Uterus (tissue), 3 donors: ENCODE measurements at regions not wholly inside any gene's neighbourhood (a gene's known extent, or its start where the extent isn't known, plus 50 kb on each side); places are given as distances from the start of the nearest gene placed in this dataset.
"Not testable (repeated sequence)": the region's sequence is repeated elsewhere in the genome, so short reads cannot be mapped to it uniquely, and the experiment has no call there.

ENCODE experiments used
- DNase-seq, 2 donors: peaks; one replicate each; pipeline ENCODE4 v3.0.0-alpha.2; 2019 to 2020
- H3K27ac ChIP-seq, 2 donors: fragments of 200-600 bp; sonication (generic); 1 replicate in 1 of 2; 2 replicates in 1 of 2; pipeline ENCODE4 v1.5.1; 2016 to 2018
- H3K27me3 ChIP-seq, 2 donors: fragments of 200-600 bp; sonication (generic); one replicate each; pipeline ENCODE4 v1.5.1; 2018 to 2019; ENCODE audit warnings: control low read depth in 1 of 2
- H3K36me3 ChIP-seq, 2 donors: fragments of 200-600 bp; sonication (generic); one replicate each; pipeline ENCODE4 v1.5.1; 2019; ENCODE audit warnings: control low read depth in 1 of 2
- H3K4me1 ChIP-seq, 2 donors: fragments of 200-600 bp; sonication (generic); one replicate each; pipeline ENCODE4 v1.5.1; 2018 to 2019; ENCODE audit warnings: control low read depth in 1 of 2
- H3K4me3 ChIP-seq, 2 donors: fragments of 200-600 bp; sonication (generic); 1 replicate in 1 of 2; 2 replicates in 1 of 2; pipeline ENCODE4 v1.5.1; 2018 to 2019; ENCODE audit warnings: mild to moderate bottlenecking in 1 of 2
- H3K9me3 ChIP-seq, 2 donors: fragments of 200-600 bp; sonication (generic); one replicate each; pipeline ENCODE4 v1.5.1; 2019; ENCODE audit warnings: control low read depth in 1 of 2
- CTCF ChIP-seq, 4 experiments: fragments of 200-600 bp in 2 of 4; fragments of 450-650 bp in 2 of 4; sonication (generic) in 2 of 4; IDR thresholded peaks; one replicate each; pipeline ENCODE4 v1.5.1; 2016 to 2019; ENCODE audit warnings: antibody characterized with exemption in 4 of 4, mild to moderate bottlenecking in 2 of 4, moderate library complexity in 1 of 4
- POLR2A ChIP-seq, 2 donors: fragments of 450-650 bp; IDR thresholded peaks; one replicate each; pipeline ENCODE4 v1.6.1; 2016; ENCODE audit warnings: antibody characterized with exemption in 2 of 2, mild to moderate bottlenecking in 1 of 2, moderate library complexity in 1 of 2
- intact Hi-C: fragments of 100-400 bp; cut with DNase I; formaldehyde crosslinking; loops from one replicate; pipeline ENCODE4 v1.15.1; 2023; ENCODE audit warnings: low total_unique reads
- donor health status: DM: yes; HTN: yes; CAD: no.

- Histone ChIP-seq H3K4me3 (no peak overlapping the region), H3K27ac (no peak overlapping the region), H3K36me3 (no peaks in the 10 kb centered on the region), H3K9me3 (no peaks in the 10 kb centered on the region), H3K27me3 (no peaks in the 10 kb centered on the region), H3K4me1 (no peaks in the 10 kb centered on the region)
- TF ChIP-seq POLR2A (IDR thresholded peaks at IDR 0.05) = no peak
- TF ChIP-seq CTCF (IDR thresholded peaks at IDR 0.05) = no peak
- DNase-seq = no peak
- intact Hi-C loops = no loop called here
These were observed 127.2 kb upstream of the SP8 start for GRCh38 chr7:20913853-20914252.

- no peaks in the 10 kb centered on the region for H3K4me1 ChIP-seq
- no peak for DNase-seq
- H3K27ac ChIP-seq = no peak overlapping the region
- intact Hi-C loops = no loop called here
- TF ChIP-seq CTCF (IDR thresholded peaks at IDR 0.05) (no peak), POLR2A (IDR thresholded peaks at IDR 0.05) (no peak)
- H3K27me3 ChIP-seq = no peaks in the 10 kb centered on the region
- no peaks in the 10 kb centered on the region for H3K9me3 ChIP-seq
- H3K36me3 ChIP-seq = no peaks in the 10 kb centered on the region
- H3K4me3 ChIP-seq = no peak overlapping the region
These were observed 129.6 kb upstream of the SP8 start for GRCh38 chr7:20916311-20916710.

GRCh38 chr7:20917603-20918002 lies 130.9 kb upstream of the SP8 start:
- no peak for TF ChIP-seq CTCF (IDR thresholded peaks at IDR 0.05)
- TF ChIP-seq POLR2A (IDR thresholded peaks at IDR 0.05) = no peak
- Histone ChIP-seq H3K4me1 (no peaks in the 10 kb centered on the region), H3K27me3 (no peaks in the 10 kb centered on the region), H3K36me3 (no peaks in the 10 kb centered on the region), H3K27ac (no peak overlapping the region), H3K9me3 (no peaks in the 10 kb centered on the region), H3K4me3 (no peak overlapping the region)
- intact Hi-C loops = no loop called here
- no peak for DNase-seq

GRCh38 chr7:20918156-20918555 lies 131.5 kb upstream of the SP8 start:
- H3K9me3 ChIP-seq = no peaks in the 10 kb centered on the region
- H3K27ac ChIP-seq = no peak overlapping the region
- H3K4me3 ChIP-seq = no peak overlapping the region
- no peaks in the 10 kb centered on the region for H3K36me3 ChIP-seq
- no peaks in the 10 kb centered on the region for H3K4me1 ChIP-seq
- H3K27me3 ChIP-seq = no peaks in the 10 kb centered on the region
- TF ChIP-seq POLR2A (IDR thresholded peaks at IDR 0.05) (no peak), CTCF (IDR thresholded peaks at IDR 0.05) (no peak)
- no peak for DNase-seq
- intact Hi-C loops = no loop called here

GRCh38 chr7:20927178-20927577 lies 140.5 kb upstream of the SP8 start:
- H3K27ac ChIP-seq, H3K4me3 ChIP-seq, intact Hi-C loops, H3K27me3 ChIP-seq, H3K9me3 ChIP-seq, H3K4me1 ChIP-seq, DNase-seq, H3K36me3 ChIP-seq: not testable (repeated sequence)

GRCh38 chr7:20927976-20928375 lies 141.3 kb upstream of the SP8 start:
- TF ChIP-seq POLR2A (IDR thresholded peaks at IDR 0.05) = no peak
- no peak for TF ChIP-seq CTCF (IDR thresholded peaks at IDR 0.05)

More at GRCh38 chr7:20927976-20928375, 141.3 kb upstream of the SP8 start:
- intact Hi-C loops = no loop called here
- no peak for DNase-seq
- no peaks in the 10 kb centered on the region for H3K4me1 ChIP-seq
- H3K4me3 ChIP-seq = no peak overlapping the region
- H3K27ac ChIP-seq = no peak overlapping the region
- no peaks in the 10 kb centered on the region for H3K36me3 ChIP-seq
- no peaks in the 10 kb centered on the region for H3K9me3 ChIP-seq
- H3K27me3 ChIP-seq = no peaks in the 10 kb centered on the region
